ENCODE measurements at regions not wholly inside any gene's neighbourhood (a gene's known extent, or its start where the extent isn't known, plus 50 kb on each side); places are given as distances from the start of the nearest gene placed in this dataset.
A peak's percentile ranks its signal among the peaks of the same experiment; 100 is the strongest.

GRCh38 chr2:136248242-136248641 is 130.3 kb upstream of the CXCR4 start:
- TF ChIP-seq POLR2AphosphoS5 (IDR thresholded peaks at IDR 0.05) = peak; percentile 26
- no peak for TF ChIP-seq POLR2A (IDR thresholded peaks at IDR 0.05)
- TF ChIP-seq CTCF (IDR thresholded peaks at IDR 0.05) = no peak

Measured in gastroesophageal sphincter (tissue), 3 donors.